Thyroid gland (tissue), 4 donors: ENCODE measurements at regions not wholly inside any gene's neighbourhood (a gene's known extent, or its start where the extent isn't known, plus 50 kb on each side); places are given as distances from the start of the nearest gene placed in this dataset.

ENCODE experiments used
- DNase-seq, 2 donors: peaks; one replicate each; pipeline ENCODE4 v3.0.0-alpha.2; 2019
- H3K27ac ChIP-seq, 3 donors: fragments of 200-600 bp; sonication (generic); 1 replicate in 2 of 3; 2 replicates in 1 of 3; pipeline ENCODE4 v1.5.1; 2016 to 2019; ENCODE audit warnings: mild to moderate bottlenecking in 1 of 3, moderate library complexity in 1 of 3
- H3K27me3 ChIP-seq: fragments of 200-600 bp; sonication (generic); one replicate; pipeline ENCODE4 v1.5.1; 2019
- H3K36me3 ChIP-seq, 2 donors: fragments of 200-600 bp; sonication (generic); one replicate each; pipeline ENCODE4 v1.5.1; 2016 to 2019
- H3K4me1 ChIP-seq, 2 donors: fragments of 200-600 bp; sonication (generic); one replicate each; pipeline ENCODE4 v1.5.1; 2017 to 2019
- H3K4me3 ChIP-seq, 3 donors: fragments of 200-600 bp; sonication (generic); replicated peaks in 1 of 3; 1 replicate in 2 of 3; 2 replicates in 1 of 3; pipeline ENCODE4 v1.5.1; 2016; ENCODE audit warnings: mild to moderate bottlenecking in 1 of 3
- H3K9me3 ChIP-seq: fragments of 200-600 bp; sonication (generic); one replicate; pipeline ENCODE4 v1.5.1; 2017
- POLR2A ChIP-seq, 2 donors: fragments of 450-650 bp; IDR thresholded peaks; one replicate each; pipeline ENCODE4 v1.6.1; 2017; ENCODE audit warnings: antibody characterized with exemption in 2 of 2, mild to moderate bottlenecking in 2 of 2, moderate library complexity in 1 of 2
- WGBS, 2 donors: methylation state at CpG; one replicate each; pipeline ENCODE4 v1.1.5; 2017; 5-methylcytosine and 5-hydroxymethylcytosine counted together
- intact Hi-C: fragments of 100-400 bp; cut with DNase I; formaldehyde crosslinking; loops from one replicate; pipeline ENCODE4 v1.15.1; 2023
- TF ChIP-seq, protein P1 (sequence below), 6 experiments: fragments of 200-600 bp in 3 of 6; fragments of 450-650 bp in 3 of 6; sonication (generic) in 3 of 6; IDR thresholded peaks; one replicate each; pipeline ENCODE4 v1.5.1; 2016 to 2019; ENCODE audit warnings: antibody characterized with exemption in 6 of 6, mild to moderate bottlenecking in 2 of 6, inconsistent platforms in 1 of 6, moderate library complexity in 1 of 6

GRCh38 chr3:144989807-144990206 is 1018.2 kb downstream of the DIPK2A start:
- WGBS, 2 donors, result 68 to 73% methylated on average over 2 of the region's 2 CpGs
- TF ChIP-seq, protein P1, sequence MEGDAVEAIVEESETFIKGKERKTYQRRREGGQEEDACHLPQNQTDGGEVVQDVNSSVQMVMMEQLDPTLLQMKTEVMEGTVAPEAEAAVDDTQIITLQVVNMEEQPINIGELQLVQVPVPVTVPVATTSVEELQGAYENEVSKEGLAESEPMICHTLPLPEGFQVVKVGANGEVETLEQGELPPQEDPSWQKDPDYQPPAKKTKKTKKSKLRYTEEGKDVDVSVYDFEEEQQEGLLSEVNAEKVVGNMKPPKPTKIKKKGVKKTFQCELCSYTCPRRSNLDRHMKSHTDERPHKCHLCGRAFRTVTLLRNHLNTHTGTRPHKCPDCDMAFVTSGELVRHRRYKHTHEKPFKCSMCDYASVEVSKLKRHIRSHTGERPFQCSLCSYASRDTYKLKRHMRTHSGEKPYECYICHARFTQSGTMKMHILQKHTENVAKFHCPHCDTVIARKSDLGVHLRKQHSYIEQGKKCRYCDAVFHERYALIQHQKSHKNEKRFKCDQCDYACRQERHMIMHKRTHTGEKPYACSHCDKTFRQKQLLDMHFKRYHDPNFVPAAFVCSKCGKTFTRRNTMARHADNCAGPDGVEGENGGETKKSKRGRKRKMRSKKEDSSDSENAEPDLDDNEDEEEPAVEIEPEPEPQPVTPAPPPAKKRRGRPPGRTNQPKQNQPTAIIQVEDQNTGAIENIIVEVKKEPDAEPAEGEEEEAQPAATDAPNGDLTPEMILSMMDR (IDR thresholded peaks at IDR 0.05), result no peak
- TF ChIP-seq POLR2A (IDR thresholded peaks at IDR 0.05), result no peak
- Histone ChIP-seq H3K4me1 (no peaks in the 10 kb centered on the region), H3K9me3 (no peaks in the 10 kb centered on the region), H3K27me3 (no peaks in the 10 kb centered on the region), H3K36me3 (no peaks in the 10 kb centered on the region), H3K27ac (no peak overlapping the region), H3K4me3 (no peak overlapping the region)
- intact Hi-C loops, result no loop called here
- no peak for DNase-seq

- no peak for DNase-seq
- H3K4me1 ChIP-seq, result no peaks in the 10 kb centered on the region
- no peaks in the 10 kb centered on the region for H3K27me3 ChIP-seq
- no peak overlapping the region for H3K4me3 ChIP-seq
- H3K9me3 ChIP-seq, result no peaks in the 10 kb centered on the region
- no peaks in the 10 kb centered on the region for H3K36me3 ChIP-seq
- no peak overlapping the region for H3K27ac ChIP-seq
- no peak for TF ChIP-seq POLR2A (IDR thresholded peaks at IDR 0.05)
- TF ChIP-seq, protein P1 (IDR thresholded peaks at IDR 0.05), result no peak
- WGBS, 2 donors, result 83 to 89% methylated on average over 1 of the region's 1 CpG
- intact Hi-C loops, result no loop called here
Observed at GRCh38 chr3:144995856-144996255, 1024.2 kb downstream of the DIPK2A start.

DNA sequence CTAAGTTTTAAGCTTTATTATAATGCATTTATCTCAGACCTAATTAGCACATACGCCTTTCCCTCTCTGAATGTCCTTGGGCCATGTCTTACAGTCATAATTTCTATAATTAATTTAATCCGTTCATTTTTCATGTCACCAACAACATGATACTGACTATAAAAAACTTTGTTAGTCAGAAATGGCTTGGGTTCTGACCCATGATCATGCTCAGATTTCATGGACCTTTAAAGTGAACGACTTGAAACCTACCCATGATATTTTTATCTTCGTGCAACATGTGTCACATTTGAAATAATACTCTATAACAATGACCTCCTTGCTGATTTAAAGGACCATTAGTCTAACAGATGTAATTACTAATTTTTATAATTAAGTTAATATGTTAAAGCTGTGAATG is 1033.8 kb downstream of the DIPK2A start:
- DNase-seq, result no peak
- H3K4me1 ChIP-seq, result no peaks in the 10 kb centered on the region
- H3K4me3 ChIP-seq, result no peak overlapping the region
- intact Hi-C loops, result no loop called here
- H3K9me3 ChIP-seq, result no peaks in the 10 kb centered on the region
- H3K36me3 ChIP-seq, result no peaks in the 10 kb centered on the region
- WGBS, 2 donors, result 87 to 89% methylated on average over 4 of the region's 4 CpGs
- H3K27me3 ChIP-seq, result no peaks in the 10 kb centered on the region
- no peak overlapping the region for H3K27ac ChIP-seq
- TF ChIP-seq, protein P1 (IDR thresholded peaks at IDR 0.05), result no peak
- TF ChIP-seq POLR2A (IDR thresholded peaks at IDR 0.05), result no peak

DNA sequence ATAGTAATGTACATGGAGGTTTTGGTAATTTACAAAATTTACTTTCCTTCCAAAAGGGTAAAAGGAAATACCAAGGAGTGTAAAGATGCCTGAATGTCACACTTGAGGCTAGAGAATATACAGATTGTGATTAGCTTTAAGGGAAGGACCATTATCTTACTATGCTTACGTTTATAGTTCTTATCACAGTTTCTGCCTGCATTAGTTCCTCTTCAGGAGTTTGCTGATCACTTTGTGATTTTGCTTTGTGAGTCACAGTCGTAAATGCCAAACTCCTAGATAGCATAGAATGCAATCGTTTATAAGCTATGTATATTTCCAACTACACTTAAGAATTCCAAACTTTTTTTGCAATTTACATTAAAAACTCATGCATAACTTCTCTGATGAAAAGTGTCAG is 1034.6 kb downstream of the DIPK2A start:
- intact Hi-C loops, result no loop called here
- WGBS, 2 donors, result 48 to 54% methylated on average over 3 of the region's 3 CpGs

DNA sequence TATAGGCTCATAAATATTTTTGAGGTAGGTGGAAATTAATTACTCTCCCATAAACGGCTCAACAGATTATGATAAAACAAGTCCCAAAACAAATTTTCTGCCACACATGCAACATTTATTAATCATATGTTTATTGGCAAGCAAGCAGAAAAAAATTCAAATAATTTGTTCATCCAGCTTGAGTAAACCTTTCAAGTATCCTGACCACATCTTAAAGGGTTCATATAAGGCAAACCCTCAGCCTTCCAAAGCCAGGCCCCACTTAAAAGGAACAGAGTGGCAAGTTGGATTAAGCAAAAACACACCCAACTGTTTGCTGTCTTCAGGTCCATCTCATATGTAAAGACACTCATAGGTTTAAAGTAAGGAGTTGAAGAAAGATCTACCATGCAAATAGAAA is 1042.3 kb downstream of the DIPK2A start:
- H3K4me1 ChIP-seq, result no peaks in the 10 kb centered on the region
- intact Hi-C loops, result no loop called here
- TF ChIP-seq, protein P1 (IDR thresholded peaks at IDR 0.05), result no peak
- TF ChIP-seq POLR2A (IDR thresholded peaks at IDR 0.05), result no peak
- 95% methylated on average over 1 of the region's 1 CpG for WGBS, 2 donors
- H3K27me3 ChIP-seq, result no peaks in the 10 kb centered on the region
- H3K9me3 ChIP-seq, result no peaks in the 10 kb centered on the region
- no peaks in the 10 kb centered on the region for H3K36me3 ChIP-seq
- DNase-seq, result no peak
- H3K4me3 ChIP-seq, result no peak overlapping the region
- no peak overlapping the region for H3K27ac ChIP-seq

More for the DNA sequence above, 1034.6 kb downstream of the DIPK2A start:
- Histone ChIP-seq H3K4me1 (no peaks in the 10 kb centered on the region), H3K9me3 (no peaks in the 10 kb centered on the region), H3K4me3 (no peak overlapping the region), H3K36me3 (no peaks in the 10 kb centered on the region), H3K27ac (no peak overlapping the region), H3K27me3 (no peaks in the 10 kb centered on the region)
- TF ChIP-seq, protein P1 (IDR thresholded peaks at IDR 0.05), result no peak
- TF ChIP-seq POLR2A (IDR thresholded peaks at IDR 0.05), result no peak
- no peak for DNase-seq
